NCI-H526 treated with DMSO at 0.1 percent for 48 hours (cell line): ENCODE measurements at regions not wholly inside any gene's neighbourhood (a gene's known extent, or its start where the extent isn't known, plus 50 kb on each side); places are given as distances from the start of the nearest gene placed in this dataset.

ENCODE experiments used
- DNase-seq: peaks from one replicate; lab custom pipeline; 2025; lab: John Stamatoyannopoulos, UW

- DNase-seq, result no peak
Observed at GRCh38 chr4:20353646-20354045, 101.9 kb downstream of the SLIT2 start.

DNA sequence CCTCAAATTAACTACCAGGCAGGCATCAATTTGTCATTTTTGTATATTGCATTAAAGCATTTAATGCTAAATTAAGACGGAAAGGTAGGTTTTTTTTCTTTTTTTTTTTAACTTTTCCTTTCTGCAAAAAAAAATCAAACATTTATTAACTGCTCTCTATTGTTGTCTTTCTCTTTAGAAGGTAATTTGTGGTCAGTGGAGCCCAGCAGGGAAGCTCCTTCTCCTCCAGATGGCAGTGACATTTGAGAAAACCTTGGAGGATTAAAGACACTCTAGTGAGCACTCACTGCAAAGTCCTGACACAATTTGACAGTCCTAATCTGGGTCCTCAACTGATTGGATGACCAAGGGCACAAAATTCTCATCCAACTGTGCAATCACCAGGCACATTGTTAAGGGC lies 102.4 kb downstream of the SLIT2 start:
- no peak for DNase-seq

- DNase-seq, result peak; percentile 87
Observed at GRCh38 chr4:20356565-20356964, 104.9 kb downstream of the SLIT2 start.

DNA sequence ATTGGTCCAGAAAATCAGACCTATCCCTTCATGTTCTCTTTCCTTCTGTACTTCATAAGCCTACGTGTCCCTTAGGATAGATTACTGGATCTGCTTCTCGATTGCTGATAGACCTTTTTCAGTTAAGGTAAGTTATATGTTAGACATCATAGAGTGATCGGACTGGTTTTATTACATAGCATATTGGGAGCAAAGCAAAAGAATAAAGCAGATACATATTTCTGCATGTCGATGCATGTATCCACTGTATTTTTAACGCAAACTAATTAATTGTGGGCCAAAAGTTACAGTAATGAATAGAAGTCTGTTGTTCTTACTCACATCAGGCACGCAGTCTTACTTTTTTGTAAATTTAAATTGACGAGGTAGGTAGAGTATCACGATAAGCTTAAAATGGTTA lies 106.4 kb downstream of the SLIT2 start:
- no peak for DNase-seq

- no peak for DNase-seq
Observed at GRCh38 chr4:20359692-20360091, 108.0 kb downstream of the SLIT2 start.

DNA sequence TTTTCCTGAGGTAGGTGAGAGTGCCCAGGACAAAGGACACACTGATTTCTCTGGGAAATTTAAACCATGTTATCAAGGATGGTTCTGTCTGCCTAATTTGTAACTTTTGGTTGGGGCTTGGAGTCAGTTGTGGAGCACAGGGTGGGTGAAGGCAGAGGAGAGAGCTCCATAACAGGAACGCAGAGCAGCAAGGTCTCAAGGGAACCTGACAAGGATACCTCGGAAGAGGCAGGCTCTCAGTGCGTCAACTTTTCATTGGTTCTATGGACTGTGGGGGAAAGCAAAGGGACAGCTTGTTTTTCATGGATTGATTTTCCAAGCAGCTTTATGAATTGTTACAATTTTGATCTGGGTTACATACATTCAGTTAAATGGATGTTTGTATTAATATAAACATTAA lies 110.4 kb downstream of the SLIT2 start:
- no peak for DNase-seq

DNA sequence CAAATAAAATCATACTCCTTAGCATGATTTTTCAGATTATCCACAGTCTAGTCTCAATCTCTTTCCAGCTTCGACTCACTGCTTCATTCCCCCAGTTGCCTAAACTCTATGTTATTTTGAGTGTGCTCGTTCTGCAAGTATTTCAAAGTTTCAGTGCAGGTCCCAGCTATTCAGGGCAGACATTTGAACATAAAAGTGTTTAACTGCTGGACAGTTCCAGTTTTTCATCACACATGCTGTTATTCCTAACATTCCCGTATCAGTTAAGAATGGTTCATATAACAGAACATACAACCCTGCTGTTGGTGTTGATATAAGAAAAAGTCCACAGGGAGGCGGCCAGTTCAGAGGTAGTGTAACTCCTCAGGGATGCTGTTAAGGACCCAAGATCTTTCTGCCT lies 113.3 kb downstream of the SLIT2 start:
- DNase-seq, result no peak

GRCh38 chr4:20367446-20367845 lies 115.7 kb downstream of the SLIT2 start:
- no peak for DNase-seq

DNA sequence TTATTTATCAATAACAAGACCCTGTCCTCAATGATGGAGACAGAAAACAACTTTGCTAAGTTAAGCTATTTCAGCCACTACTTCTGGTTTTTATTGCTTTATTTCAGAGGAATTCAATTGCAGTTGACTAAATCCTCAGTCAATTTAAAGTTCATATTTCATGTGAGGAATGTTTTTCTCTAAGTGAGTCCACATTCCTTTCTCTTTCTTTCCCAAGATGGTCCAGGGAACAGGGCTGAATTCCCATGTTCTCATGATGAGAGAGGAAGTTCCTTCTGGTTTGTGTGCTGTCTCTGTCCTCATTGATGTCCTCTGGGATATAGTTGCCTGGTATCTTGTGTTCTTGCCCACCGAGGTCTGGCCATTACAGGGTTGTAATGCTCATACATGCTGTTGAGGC lies 117.2 kb downstream of the SLIT2 start:
- no peak for DNase-seq

DNA sequence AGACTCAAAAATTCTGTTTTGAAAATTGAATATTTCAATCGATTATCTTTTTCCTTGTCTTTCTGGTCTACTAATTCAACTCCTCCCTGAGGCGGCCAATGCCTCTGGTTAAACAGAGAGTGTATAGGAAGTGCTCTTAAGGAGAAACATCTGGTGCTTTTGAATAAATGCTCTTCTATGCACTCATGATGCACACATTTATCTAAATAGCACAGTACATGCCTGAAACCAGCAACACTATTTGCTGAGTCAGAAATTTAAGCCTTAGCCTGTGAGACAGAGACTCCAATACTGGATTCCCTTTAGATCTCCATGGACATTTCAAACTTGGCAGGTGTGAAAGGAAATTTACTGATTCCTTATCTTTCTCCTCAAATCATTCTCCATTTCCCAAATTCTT lies 118.6 kb downstream of the SLIT2 start:
- no peak for DNase-seq

DNA sequence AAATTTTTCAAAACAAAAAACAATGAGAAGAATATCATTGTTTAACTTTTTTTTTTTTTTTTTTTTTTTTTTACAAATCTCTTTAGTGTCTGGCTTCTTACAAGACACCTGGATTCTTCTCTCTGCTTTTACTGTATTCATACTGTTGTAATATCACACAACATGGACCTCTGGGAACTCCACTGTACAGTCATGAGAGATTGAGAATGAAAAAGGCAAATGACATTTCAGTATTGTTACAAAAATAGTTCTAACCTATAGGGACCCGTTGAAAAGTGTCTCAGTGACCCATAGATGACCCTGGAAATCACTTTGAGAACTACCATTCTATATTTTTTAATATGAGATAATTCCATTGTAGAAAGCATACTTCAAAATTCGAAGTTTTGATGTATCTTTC lies 124.4 kb downstream of the SLIT2 start:
- no peak for DNase-seq

- DNase-seq, result no peak
Observed at GRCh38 chr4:20378181-20378580, 126.5 kb downstream of the SLIT2 start.

DNA sequence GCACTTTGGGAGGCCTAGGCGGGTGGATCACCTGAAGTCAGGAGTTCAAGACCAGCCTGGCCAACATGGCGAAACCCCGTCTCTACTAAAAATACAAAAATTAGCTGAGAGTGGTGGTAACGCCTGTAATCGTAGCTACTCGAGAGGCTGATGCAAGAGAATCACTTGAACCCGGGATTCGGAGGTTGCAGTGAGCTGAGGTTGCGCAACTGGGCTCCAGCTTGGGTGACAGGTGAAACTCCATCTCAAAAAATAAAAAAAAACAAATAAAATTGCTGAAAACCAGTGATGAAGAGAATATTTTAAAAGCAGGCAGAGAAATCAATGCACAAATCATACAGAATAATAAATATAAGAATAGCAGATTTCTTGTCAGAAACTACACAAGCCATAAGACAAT lies 129.3 kb downstream of the SLIT2 start:
- no peak for DNase-seq

DNA sequence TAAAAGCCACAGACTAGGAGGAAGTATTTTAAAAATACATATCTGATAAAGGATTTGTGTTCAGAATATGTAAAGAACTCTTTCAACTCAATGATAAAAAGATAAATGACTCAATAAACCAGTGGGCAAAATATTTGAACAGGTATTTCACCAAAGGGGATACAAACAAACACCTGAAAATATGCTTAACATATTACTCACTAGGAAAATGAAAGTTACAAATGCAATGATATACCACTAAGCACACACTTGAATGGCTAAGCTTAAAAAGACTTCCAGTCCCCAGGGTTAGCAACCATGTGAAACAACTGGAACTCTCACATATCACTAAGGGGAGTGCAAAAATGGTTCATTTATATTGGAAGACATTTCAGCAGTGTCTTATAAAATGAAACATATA lies 131.6 kb downstream of the SLIT2 start:
- DNase-seq, result no peak

- no peak for DNase-seq
Observed at GRCh38 chr4:20383969-20384368, 132.3 kb downstream of the SLIT2 start.

- no peak for DNase-seq
Observed at GRCh38 chr4:20384456-20384855, 132.8 kb downstream of the SLIT2 start.

DNA sequence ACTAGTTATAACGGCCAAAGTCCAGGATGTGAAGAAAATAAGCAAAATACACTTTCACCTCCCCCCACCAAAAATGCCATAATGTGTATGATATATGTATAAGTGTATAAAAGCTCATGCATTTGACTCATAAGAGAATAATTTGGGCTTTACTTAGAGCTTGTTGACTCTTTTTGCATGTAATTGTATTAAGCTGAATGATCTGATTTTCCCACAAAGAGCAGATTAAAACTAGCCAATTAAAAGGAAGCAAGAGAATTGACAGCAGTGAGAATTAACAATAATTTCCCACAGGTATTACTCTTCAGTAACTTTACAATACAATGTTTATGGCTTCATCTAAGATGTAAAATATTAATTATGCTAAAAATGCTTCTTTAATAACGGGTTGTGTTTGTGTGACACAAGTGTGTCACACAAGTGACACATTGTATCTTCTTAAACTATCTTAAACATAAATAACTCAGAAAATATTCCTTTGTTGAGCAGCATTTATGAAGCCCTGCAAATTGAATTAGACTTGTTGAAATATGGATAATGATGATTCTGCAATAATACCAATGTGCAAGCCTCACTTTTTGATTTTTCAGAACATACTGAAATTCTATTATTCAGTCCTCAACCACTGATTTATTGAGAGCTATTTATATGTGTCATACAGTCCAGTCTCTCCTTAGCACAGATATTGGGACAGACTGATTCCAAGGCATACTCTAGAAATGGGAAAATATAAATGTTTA lies 134.5 kb downstream of the SLIT2 start:
- no peak for DNase-seq

GRCh38 chr4:20386906-20387305 lies 135.2 kb downstream of the SLIT2 start:
- no peak for DNase-seq

DNA sequence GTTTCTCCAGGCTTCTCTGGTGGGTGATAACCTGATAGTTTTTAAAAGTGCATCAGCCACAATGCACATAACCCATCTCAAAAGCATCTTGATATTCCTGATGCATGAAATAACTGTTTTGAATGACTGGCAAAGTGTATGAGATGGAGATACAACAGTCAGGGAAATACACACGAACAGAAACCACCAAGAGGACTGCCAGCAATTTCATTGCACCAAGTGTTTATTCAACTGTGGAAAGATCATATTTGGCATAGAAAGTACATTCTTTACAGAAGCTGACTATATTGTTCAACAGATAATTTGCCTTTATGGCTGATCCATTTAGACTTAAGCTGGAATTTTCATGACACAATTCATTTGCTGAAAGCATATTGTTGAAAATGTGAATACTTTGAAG lies 139.5 kb downstream of the SLIT2 start:
- no peak for DNase-seq

DNA sequence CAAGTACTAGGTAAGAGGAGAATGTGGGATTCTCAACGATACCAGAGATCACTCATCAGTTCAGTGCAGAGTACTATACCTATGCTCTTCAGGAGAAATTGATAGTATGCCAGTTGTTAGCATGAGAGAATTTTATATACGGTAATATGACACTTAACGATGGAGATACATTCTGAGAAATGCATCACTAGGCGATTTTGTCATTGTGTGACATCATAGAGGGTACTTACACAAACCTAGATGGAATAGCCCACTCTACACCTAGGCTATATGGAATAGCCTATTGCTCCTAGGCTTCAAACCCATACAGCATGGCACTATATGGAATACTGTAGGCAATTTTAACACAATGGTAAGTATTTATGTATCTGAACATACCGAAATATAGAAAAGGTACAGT lies 140.2 kb downstream of the SLIT2 start:
- DNase-seq, result no peak

- DNase-seq, result no peak
Observed at GRCh38 chr4:20393486-20394100, 141.9 kb downstream of the SLIT2 start.

DNA sequence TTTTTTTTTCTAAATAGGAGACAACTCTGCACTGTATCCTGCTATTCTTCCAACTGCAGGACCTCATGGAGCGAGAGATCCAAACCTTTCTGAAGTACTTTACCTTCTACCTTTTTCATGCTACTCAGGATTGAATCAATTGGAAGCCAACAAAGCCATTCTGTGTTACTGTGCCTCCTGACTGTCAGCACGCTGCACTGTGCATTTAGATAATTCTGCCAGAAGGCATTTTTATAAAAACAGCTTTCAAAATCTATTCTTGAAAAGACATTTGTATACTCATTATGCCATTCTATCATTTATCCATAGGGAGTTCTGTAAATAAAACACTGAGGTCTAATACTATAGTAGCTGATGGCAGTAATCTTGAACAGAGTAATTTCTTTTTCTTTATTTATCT lies 142.8 kb downstream of the SLIT2 start:
- no peak for DNase-seq

GRCh38 chr4:20395160-20395773 lies 143.6 kb downstream of the SLIT2 start:
- DNase-seq, result peak; percentile 51

DNA sequence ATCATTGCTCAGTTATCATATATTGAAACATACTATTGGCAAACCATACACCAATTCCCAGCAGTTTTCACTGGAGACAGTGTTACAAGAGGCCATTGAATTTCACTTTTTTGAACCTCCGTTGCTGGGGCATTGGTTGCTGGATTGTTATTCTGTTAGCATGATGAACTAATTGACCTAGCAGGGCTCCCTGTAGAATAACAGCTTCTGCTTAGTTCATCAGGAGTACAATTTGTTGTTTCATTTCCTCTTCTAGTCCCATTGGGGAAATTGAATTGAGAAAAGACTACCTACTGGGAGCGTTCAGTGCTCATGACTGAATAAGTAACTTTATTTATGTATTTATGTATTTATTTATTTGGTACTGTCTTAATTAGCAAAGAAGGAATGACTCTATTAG lies 151.6 kb downstream of the SLIT2 start:
- no peak for DNase-seq
